Coronary artery (tissue), 2 donors: ENCODE measurements at regions not wholly inside any gene's neighbourhood (a gene's known extent, or its start where the extent isn't known, plus 50 kb on each side); places are given as distances from the start of the nearest gene placed in this dataset.
A peak's percentile ranks its signal among the peaks of the same experiment; 100 is the strongest.

ENCODE experiments used
- DNase-seq: peaks from one replicate; pipeline ENCODE4 v3.0.0-alpha.2; 2017; ENCODE audit warnings: low spot score
- H3K27ac ChIP-seq, 2 donors: fragments of 200-600 bp; sonication (generic); one replicate each; pipeline ENCODE4 v1.5.1; 2016 to 2019
- H3K4me3 ChIP-seq: fragments of 200-600 bp; sonication (generic); 2 replicates; pipeline ENCODE4 v1.5.1; 2016; ENCODE audit warnings: mild to moderate bottlenecking, moderate library complexity
- CTCF ChIP-seq: fragments of 200-600 bp; sonication (generic); IDR thresholded peaks from one replicate; pipeline ENCODE4 v1.5.1; 2019; ENCODE audit warnings: antibody characterized with exemption

GRCh38 chr4:137090951-137091350 lies 441.3 kb downstream of the PCDH18 start:
- DNase-seq = no peak
- Histone ChIP-seq H3K4me3 (no peak overlapping the region), H3K27ac (no peak overlapping the region)
- no peak for TF ChIP-seq CTCF

GRCh38 chr4:137083571-137084135 lies 448.6 kb downstream of the PCDH18 start:
- Histone ChIP-seq H3K4me3 (no peak overlapping the region), H3K27ac (peak overlapping the region; percentile 44 to 61)
- no peak for DNase-seq
- TF ChIP-seq CTCF = no peak

- H3K4me3 ChIP-seq = no peak overlapping the region
- no peak for DNase-seq
- no peak overlapping the region for H3K27ac ChIP-seq
- TF ChIP-seq CTCF = no peak
Observed at GRCh38 chr4:137082061-137082460, 450.2 kb downstream of the PCDH18 start.

- TF ChIP-seq CTCF = no peak
- Histone ChIP-seq H3K27ac (no peak overlapping the region), H3K4me3 (no peak overlapping the region)
- DNase-seq = no peak
Observed at GRCh38 chr4:137076908-137077307, 455.4 kb downstream of the PCDH18 start.

- H3K27ac ChIP-seq = no peak overlapping the region
- no peak for TF ChIP-seq CTCF
- no peak for DNase-seq
- H3K4me3 ChIP-seq = no peak overlapping the region
Observed at GRCh38 chr4:137075586-137075985, 456.7 kb downstream of the PCDH18 start.

GRCh38 chr4:137070614-137071013 lies 461.7 kb downstream of the PCDH18 start:
- no peak for DNase-seq
- Histone ChIP-seq H3K4me3 (no peak overlapping the region), H3K27ac (no peak overlapping the region)
- TF ChIP-seq CTCF = no peak

- H3K4me3 ChIP-seq = no peak overlapping the region
- DNase-seq = no peak
- TF ChIP-seq CTCF = no peak
- H3K27ac ChIP-seq = no peak overlapping the region
Observed at GRCh38 chr4:137069473-137069872, 462.8 kb downstream of the PCDH18 start.
